Germinal center (tissue), 1 donor: ENCODE measurements at regions not wholly inside any gene's neighbourhood (a gene's known extent, or its start where the extent isn't known, plus 50 kb on each side); places are given as distances from the start of the nearest gene placed in this dataset.

Experiments used
- DNase-seq: peaks from one replicate; pipeline ENCODE4 v3.0.0; 2012; ENCODE audit warnings: mixed read lengths, low spot score

DNA sequence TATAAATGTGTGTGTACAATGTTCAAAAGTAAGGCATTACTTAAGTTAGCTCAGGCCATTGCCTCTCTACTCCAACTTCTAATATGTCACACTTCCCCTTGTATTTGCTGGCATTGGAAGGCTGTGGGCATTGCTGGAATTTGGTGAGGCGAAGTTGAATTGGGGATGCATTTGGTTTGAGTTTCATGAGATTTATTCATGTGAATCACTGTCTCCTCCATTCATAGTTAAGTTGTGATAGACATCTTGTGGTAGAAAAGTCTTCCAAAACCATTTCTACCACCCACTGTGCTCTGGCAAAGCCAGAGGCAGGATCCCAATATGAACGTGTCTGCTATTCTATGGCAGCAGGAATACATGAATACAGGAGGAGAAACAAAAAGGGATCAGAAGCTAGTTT, 397.8 kb upstream of the USP24 start:
- DNase-seq: no peak

DNA sequence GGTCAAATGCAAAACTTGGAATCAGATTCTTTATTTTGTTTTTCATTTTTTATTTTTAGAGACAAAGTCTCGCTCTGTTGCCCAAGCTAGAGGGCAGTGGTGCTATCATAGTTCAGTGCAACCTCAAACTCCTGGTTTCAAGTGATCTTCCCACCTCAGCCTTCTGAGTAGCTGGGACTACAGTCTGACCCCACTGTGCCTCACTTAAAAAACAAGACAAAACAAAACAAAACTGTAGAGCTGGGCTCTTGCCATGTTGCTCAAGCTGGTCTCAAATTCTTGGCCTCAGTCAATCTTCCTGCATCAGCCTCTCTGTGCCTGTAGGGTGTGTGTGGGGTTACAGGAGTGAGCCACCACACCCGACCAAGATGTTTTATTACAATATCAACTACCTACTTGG, 396.0 kb upstream of the USP24 start:
- DNase-seq: no peak

DNA sequence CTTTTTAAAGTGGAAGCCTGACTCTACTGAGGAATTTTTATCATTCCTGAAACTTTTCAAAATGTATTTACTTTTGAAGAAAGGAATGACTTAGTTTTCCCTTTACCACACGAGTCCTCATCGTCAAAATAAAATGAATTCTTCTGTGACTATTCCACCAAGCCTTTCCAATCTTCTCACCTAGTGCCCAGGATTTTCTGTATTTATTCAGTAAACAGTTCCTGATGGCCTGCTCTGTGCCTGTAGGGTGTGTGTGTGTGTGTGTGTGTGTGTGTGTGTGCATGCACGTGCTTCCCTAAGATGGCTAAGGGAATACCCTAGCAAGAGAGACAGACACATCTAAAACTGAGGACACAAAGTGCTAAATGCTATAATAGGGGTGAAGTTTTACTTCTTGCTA, 395.0 kb upstream of the USP24 start:
- DNase-seq: no peak

DNA sequence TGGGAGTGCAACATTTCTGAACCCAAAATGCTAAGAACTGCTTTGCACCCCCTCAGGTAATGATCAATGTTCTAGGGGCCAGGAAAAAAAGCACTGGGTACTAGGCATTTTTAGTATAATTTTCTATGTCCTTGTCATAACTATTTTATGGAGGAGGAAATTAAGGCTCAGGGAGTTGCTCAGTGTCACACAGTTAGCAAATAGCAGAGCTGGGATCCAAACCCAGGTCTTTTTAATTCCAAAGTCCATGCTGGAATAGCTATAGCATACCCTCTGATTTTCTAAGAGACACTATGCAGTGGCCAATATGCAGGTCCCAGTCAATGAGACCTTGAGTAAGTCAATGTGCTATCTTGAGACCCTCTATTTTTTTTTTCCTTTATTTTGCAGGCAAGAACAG, 394.5 kb upstream of the USP24 start:
- no peak for DNase-seq

DNA sequence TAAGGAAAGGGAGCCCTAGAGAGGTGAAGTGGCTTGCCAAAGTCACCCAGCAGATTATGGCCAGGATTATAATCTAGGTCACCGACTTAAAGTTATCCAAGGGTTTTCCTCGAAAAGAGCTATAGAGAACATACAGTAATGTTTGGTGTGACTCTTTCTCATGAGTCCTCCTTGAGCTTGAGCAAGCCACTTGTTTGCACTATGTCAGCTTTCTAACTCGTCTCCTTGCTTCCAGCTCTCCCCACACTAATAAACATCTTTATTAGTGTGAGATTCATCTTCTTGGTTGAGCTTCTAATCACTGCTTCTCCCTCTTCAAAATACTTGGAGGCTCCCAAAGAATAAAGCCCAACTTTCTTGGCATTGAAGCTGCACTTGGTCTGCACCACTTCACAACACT, 390.0 kb upstream of the USP24 start:
- no peak for DNase-seq

DNA sequence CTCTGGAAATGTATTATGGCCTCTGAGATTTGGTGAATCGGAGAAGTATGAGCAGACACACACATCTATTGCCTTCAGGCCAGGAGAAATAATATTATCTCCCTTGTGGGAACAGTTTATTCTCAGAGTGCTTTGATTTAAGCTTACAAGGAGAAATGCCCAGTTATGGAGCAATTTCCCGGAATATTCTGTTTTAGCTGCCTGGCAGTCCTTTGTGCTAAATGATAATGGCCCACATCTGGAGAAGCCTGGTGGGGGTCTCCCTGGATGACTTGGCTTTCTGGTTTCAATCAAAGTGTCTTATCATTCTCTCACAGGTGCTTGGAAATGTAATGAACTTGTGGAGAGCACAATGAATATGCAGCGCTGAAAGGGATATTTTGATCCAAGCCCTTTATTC, 389.6 kb upstream of the USP24 start:
- no peak for DNase-seq

DNA sequence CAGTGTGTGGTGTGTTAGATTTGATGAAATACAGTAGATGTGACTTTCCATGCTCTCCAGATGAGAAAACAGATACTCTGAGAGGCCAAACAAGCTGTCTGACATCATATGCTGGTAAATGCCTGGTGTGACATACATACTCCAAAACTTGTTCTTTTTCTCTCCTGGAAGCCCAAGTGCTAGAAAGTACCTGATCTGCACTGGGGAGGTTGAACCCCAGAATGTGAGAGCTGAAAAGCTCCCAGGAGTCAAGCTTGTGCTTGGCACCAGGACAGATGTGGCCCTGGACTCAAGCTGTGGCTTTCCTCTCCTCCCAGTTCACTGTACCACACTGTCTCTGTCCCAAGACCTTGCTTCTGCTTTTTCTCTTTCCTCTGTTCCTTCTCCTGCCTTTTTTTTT, 389.0 kb upstream of the USP24 start:
- DNase-seq: no peak

DNA sequence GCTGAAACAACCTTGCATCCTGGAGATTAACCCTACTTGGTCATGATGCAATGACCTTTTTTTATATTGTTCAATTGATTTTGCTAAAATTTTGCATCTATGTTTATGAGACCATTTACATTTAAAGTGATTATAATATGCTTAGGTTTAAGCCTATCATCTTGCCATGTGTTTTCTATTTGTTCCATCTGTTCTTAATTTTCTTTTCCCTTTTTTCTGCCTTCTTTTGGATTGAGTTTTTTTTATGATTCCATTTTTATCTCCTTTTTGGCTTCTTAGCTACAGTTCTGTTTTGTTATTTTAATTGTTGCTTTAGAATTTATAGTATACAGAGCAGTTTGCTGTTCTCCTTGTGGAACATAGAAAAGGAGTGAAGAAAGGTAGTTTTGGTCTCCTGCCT, 385.1 kb upstream of the USP24 start:
- DNase-seq: no peak

DNA sequence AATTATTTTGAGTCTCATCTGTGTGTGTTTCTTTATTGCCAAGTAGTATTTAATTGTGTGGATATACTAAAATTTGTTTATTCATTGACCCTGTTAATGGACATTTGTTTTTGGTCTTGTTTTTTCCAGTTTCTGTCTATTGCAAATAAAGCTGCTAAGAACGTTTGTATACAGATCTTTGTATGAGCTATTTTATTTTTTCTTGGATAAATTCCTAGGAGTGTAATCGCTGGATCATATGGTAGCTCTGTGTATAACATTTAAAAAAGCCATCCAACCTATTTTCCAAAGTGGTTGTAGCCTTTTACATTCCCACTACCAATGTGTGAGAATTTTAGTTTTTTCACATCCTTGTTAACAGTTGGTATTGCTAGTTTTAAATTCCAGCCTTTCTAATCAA, 382.7 kb upstream of the USP24 start:
- DNase-seq: no peak

DNA sequence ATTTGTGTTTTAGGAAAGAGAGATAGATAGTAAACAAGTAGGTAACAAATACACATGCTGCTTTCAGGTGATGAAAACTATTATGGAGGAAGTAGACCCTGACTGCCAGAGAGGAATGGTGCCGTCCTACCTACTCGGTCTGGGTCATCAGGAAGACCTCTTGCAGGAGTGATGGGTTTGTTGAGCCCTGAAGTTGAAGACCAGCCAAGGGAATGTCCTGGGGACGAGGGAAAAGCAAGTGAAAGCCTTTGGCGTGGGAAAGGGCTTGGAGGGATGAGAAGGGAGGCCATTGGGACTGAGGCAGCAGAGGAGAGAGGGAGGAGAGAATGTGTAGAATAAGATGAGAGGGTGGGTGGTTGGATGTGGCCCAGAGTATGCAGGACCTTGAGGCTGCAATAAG, 379.5 kb upstream of the USP24 start:
- no peak for DNase-seq

DNA sequence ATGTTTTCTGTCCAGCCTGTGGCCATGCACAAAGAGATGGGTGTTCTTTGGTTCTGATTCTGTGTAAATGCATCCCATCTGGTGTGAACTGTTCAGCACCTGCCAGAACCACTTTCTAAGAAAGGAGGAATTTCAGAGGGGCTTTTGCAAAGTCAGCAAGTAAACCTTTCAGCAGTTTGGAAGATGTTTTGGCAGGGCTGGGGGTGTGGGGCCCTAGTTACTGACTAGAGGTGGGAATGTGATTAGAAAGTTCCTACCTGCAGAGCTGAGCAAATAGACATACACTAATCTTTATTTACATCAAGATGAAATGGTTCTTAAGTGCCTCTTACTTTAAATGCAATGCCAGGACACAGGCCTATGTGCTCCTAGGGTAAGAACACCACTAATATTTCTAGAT, 378.1 kb upstream of the USP24 start:
- DNase-seq: no peak

DNA sequence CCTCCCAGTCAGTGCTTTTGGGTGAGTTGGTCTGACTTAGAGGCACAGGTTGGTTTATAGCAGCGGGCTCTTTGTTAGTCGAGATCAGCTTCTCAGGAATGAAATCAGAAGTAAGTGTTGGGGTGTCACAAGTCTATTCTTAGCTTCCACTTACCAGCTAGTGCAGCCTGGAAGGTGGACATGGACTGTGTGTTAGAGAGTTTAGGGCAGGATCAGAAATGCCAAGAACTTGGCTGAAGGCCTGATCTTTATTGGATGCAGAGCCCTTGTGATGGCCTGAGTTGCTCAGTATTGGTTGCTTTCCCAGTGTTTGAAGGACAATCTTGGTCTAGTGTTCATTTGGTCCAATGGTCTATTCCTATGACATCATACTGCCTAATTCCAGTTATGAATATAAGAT, 377.0 kb upstream of the USP24 start:
- DNase-seq: no peak

DNA sequence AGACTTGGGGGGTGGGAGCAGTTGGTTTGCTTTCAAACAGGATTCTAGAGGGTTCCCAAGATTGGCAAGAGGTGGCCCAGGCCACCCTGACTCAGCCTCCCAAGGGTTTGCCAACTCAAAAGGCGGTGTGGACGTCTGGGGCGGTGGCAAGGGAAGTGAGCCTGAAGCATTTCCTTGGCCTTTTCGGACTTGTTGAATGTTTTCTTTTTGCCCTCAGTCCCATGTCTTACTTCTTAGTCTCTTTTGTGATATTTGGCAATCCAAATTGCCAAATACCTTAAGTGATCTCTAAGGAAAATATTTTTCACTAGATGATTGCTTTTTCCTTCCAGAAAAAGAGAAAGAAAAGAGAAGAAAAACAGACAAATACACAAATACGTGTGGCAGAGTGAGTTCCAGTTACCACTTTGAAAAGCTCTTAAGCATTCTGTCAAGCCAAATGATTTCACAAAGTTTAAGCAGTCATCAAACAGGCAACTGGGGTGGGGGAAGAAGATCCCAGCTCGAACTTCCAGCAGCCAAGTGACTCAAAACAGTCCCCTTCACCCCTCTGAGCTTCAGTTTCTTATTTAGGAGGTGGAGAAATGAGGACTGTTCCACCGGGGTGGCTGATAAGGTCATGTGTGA, 374.6 kb upstream of the USP24 start:
- DNase-seq: no peak

DNA sequence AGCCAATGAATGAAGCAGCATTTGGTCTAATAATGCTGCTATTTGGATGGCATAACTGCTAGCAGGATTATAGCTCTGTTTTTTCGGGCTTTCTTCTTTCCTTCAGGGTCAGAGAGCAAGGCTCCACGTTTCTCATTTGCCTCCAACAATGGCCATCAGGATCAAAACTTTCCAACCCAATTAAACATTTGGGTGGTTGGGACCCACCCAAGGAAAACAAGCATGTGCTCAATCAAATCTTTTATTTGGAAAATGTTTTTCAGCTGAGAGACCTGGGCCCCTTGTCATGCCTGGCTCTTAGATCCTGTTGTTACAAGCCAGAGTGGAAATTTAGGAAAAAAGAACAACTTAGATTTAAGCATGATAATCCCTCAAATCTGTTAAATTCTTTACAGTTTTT, 373.1 kb upstream of the USP24 start:
- no peak for DNase-seq

DNA sequence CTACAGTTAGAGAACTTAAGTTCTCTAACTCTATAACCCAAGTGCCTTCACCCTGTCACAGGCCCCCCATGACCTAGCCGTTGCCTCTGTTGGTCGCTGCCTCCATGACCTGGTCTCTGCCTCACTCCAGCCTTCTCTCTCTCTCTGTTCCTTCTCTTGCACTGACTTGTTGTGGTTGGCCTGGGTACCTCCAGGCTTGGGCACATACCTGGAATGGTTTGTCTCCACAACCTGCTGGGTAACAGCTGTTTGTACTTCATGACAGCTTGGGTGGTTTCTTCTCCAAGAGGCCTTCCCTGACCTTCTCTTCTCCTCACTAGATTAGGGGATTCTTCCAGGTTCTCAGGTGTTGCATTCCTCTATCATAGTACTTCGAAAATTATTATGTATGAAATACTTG, 371.6 kb upstream of the USP24 start:
- no peak for DNase-seq

DNA sequence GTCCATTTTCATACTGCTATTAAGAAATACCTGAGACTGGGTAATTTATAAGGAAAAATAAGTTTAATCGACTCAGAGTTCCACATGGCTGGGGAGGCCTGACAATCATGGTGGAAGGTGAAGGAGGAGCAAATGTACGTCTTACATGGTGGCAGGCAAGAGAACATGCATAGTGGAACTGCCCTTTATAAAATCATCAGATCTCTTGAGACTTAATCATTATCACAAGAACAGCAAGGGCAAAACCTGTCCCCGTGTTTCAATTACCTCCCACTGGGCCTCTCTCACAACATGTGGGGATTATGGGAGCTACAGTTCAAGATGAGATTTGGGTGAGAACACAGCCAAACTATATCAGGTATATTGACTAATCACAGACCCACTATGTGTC, 370.2 kb upstream of the USP24 start:
- DNase-seq: no peak

DNA sequence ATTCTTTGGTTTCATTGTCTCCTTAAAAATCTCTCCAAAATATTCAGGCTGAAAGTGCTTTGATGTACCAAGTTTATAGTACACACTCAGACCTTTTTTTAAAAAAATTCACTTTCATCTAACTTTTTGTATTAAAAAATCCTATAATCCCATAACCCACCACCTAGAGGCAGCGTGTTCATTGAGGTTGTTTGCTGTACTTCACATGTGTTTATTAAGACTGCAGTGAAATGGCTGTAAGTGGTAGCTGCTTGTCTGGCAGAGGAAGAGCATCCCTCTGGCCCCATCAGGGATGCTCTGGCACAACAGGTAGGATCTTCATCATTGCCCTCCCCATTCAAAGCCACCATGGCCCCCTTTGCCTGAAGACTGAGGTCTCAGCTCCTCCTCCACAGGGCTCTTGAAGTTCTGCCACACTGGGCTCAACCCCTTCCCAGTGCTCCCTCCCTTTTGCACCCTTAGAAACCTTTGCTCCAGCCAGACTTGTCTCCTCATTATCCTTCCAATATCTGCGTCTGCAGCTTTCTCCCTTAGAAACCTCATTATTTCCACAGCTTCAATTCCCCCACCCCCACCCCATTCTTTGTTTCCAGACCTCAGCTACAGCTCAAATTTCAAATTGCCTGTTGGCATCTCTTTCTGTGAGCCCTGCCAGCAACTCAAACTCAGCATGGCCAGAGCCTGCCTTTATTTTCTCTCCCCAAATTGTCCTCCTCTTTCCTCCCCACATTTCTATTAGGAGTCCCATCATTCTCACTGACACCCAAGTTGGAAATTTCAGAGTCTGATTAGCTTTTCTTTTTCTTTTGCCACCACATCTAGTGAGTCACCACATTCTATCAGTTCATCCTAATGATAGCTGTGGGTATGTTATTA, 369.6 kb upstream of the USP24 start:
- no peak for DNase-seq

DNA sequence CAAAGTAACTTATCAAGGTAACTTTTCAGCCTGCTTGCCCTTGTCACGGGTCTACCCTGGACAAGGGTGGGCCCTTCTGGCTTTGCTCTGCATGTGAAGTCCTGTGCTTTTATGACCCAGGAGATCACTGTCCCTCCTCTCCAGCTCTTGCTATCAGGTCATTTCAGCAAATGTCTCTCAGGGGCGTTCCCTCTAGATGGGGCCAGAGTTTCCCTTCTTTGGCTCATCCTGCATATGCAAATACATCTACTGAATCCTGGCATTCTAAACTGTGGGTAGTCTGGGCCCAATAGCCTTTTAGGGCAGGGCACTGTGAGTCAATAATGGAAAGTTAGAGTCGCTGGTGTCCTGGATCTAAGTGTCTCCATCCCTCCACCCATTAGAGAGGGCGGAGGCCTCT, 366.9 kb upstream of the USP24 start:
- DNase-seq: no peak

DNA sequence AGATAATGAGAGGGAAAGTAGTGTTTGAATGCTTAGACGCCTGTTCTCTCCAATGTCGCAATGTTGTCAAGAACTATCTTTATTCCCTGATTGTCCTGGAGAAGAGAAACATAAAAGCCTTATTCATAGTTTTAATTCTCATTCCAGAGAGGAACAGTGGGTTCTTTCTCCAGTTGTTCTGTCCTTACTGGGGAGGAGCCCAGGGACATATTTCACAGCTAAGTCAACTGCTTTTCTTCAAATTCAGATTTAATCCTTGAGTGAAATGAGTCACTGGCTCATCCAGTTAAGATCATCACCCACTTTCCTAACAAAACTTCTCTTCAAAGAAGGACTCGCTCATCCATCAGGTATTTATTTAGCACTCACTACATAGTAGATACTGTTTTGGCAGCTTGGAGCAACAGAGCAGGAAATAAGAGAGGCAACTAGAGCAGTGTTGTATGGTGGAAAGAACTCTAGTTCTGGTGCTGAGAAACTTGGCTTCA, 365.7 kb upstream of the USP24 start:
- no peak for DNase-seq

DNA sequence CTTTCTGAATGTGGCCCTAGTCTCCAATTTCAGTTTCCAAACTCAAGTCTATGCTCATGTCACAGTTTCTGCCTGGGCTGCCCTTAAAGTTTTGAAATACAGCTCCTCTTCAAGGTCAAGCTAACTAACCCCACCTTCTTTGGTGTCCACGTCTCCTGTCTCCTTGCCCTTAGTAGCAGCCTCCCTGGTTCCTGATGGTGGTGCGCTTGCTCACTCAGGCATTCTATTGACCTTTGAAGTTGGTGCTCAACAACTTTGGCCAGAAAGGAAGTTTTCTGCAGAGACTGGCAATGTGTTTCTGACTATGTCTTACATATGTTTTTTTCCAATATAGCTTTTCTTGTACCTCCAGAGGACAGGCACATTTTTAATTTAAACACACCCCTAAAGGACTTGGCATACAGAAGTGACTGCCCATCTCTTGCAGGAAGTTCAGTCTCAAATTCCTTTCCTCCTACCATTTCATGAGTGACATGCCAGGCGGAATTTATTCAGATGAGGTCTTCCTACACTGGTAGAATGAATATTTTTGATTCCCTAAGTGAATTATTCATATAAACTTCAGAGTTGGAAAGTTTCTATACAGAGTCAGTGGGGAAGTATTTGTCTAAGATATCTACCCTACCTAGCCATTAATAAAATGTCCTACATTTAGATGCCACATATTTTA, 364.3 kb upstream of the USP24 start:
- DNase-seq: no peak

DNA sequence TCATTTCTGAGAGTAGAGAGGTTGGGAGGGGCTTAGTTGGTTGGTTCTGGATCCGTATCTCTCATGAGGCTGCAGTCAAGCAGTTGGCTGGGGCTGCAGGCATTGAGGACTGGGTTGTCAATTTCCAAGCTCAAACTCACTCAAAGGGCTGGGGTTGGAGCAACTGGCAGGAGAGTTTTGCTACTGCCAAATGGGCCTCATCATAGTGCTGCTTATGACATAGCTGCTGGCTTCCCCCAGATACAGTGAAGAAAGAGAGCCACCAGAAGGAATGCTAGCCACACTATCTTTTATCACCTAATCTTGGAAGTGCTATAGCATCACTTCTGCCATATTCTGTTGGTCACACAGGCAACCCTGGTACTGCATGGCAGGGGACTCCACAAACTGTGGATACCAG, 363.5 kb upstream of the USP24 start:
- DNase-seq: no peak

DNA sequence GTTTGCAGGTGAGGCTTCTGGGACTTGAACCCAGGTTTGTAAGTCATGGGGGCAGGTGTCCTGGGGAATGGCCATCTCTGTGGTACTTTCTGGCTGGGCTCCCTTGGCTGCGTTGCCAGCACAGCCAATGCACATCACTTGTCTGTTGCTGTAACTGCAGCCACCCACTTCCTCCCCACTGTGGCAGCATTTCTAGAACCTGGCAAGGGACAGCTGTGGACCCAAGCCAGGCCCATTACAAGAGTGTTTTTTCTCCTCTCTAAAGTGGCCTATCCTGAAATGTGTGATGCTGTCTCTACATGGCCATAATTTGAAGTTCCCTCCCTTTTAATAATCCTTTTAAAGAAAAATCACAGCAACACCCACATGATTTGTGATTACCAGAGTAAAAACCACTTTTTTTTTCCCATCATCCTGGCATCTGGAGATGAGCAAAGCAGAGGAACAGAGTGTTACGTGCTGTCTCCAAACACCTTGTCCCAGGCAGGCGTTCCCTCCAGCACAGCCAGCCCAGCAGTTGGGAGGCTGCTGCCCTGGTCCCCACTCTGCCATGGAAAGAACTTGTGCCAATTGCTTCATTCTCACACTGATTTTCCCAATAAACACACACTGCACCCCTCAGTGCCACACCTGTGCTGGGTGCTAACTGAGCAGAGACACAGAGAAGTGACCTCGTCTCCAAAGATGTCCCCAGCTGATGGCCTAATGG, 360.6 kb upstream of the USP24 start:
- no peak for DNase-seq
